ENCODE measurements at regions not wholly inside any gene's neighbourhood (a gene's known extent, or its start where the extent isn't known, plus 50 kb on each side); places are given as distances from the start of the nearest gene placed in this dataset.
"Not testable (repeated sequence)": the region's sequence is repeated elsewhere in the genome, so short reads cannot be mapped to it uniquely, and the experiment has no call there.

GRCh38 chr2:87075054-87075790, 53.6 kb upstream of the PLGLB1 start:
- in situ Hi-C loops (cut with MboI; ENCODE audit: low pct_unique_long_range_greater_than_20kb, low sequenced_read_pairs, unreplicated experiment): not testable (repeated sequence)

GRCh38 chr2:87075791-87076252, 54.2 kb upstream of the PLGLB1 start:
- in situ Hi-C loops (cut with MboI; ENCODE audit: low pct_unique_long_range_greater_than_20kb, low sequenced_read_pairs, unreplicated experiment): not testable (repeated sequence)
- DNase-seq (ENCODE audit: low spot score): peak; percentile 36

More at GRCh38 chr2:87075054-87075790, 53.6 kb upstream of the PLGLB1 start:
- DNase-seq (ENCODE audit: low spot score): peak; percentile 5

- in situ Hi-C loops (cut with MboI; ENCODE audit: low pct_unique_long_range_greater_than_20kb, low sequenced_read_pairs, unreplicated experiment): not testable (repeated sequence)
- peak; percentile 56 for DNase-seq (ENCODE audit: low spot score)
These were observed 54.8 kb upstream of the PLGLB1 start for GRCh38 chr2:87076253-87077123.

- in situ Hi-C loops (cut with MboI; ENCODE audit: low pct_unique_long_range_greater_than_20kb, low sequenced_read_pairs, unreplicated experiment): not testable (repeated sequence)
These were observed 55.4 kb upstream of the PLGLB1 start for GRCh38 chr2:87077124-87077446.

GRCh38 chr2:87081727-87082126, 60.1 kb upstream of the PLGLB1 start:
- in situ Hi-C loops (cut with MboI; ENCODE audit: low pct_unique_long_range_greater_than_20kb, low sequenced_read_pairs, unreplicated experiment); DNase-seq (ENCODE audit: low spot score): not testable (repeated sequence)

More at GRCh38 chr2:87077124-87077446, 55.4 kb upstream of the PLGLB1 start:
- DNase-seq (ENCODE audit: low spot score): not testable (repeated sequence)

GRCh38 chr2:87088079-87088478, 66.4 kb upstream of the PLGLB1 start:
- DNase-seq (ENCODE audit: low spot score); in situ Hi-C loops (cut with MboI; ENCODE audit: low pct_unique_long_range_greater_than_20kb, low sequenced_read_pairs, unreplicated experiment): not testable (repeated sequence)

- DNase-seq (ENCODE audit: low spot score); in situ Hi-C loops (cut with MboI; ENCODE audit: low pct_unique_long_range_greater_than_20kb, low sequenced_read_pairs, unreplicated experiment): not testable (repeated sequence)
These were observed 67.8 kb upstream of the PLGLB1 start for GRCh38 chr2:87089401-87089800.

GRCh38 chr2:87093252-87093651, 71.6 kb upstream of the PLGLB1 start:
- in situ Hi-C loops (cut with MboI; ENCODE audit: low pct_unique_long_range_greater_than_20kb, low sequenced_read_pairs, unreplicated experiment); DNase-seq (ENCODE audit: low spot score): not testable (repeated sequence)

GRCh38 chr2:87093937-87094529, 72.4 kb upstream of the PLGLB1 start:
- DNase-seq (ENCODE audit: low spot score); in situ Hi-C loops (cut with MboI; ENCODE audit: low pct_unique_long_range_greater_than_20kb, low sequenced_read_pairs, unreplicated experiment): not testable (repeated sequence)

- in situ Hi-C loops (cut with MboI; ENCODE audit: low pct_unique_long_range_greater_than_20kb, low sequenced_read_pairs, unreplicated experiment); DNase-seq (ENCODE audit: low spot score): not testable (repeated sequence)
These were observed 74.2 kb upstream of the PLGLB1 start for GRCh38 chr2:87095804-87096203.

GRCh38 chr2:87128761-87129553, 107.3 kb upstream of the PLGLB1 start:
- DNase-seq (ENCODE audit: low spot score); in situ Hi-C loops (cut with MboI; ENCODE audit: low pct_unique_long_range_greater_than_20kb, low sequenced_read_pairs, unreplicated experiment): not testable (repeated sequence)

GRCh38 chr2:87132577-87132976, 110.9 kb upstream of the PLGLB1 start:
- DNase-seq (ENCODE audit: low spot score); in situ Hi-C loops (cut with MboI; ENCODE audit: low pct_unique_long_range_greater_than_20kb, low sequenced_read_pairs, unreplicated experiment): not testable (repeated sequence)

GRCh38 chr2:87151835-87152493, 130.3 kb upstream of the PLGLB1 start:
- not testable (repeated sequence) for DNase-seq (ENCODE audit: low spot score)

GRCh38 chr2:87174454-87174853, 152.8 kb upstream of the PLGLB1 start:
- DNase-seq (ENCODE audit: low spot score); in situ Hi-C loops (cut with MboI; ENCODE audit: low pct_unique_long_range_greater_than_20kb, low sequenced_read_pairs, unreplicated experiment): not testable (repeated sequence)

More at GRCh38 chr2:87151835-87152493, 130.3 kb upstream of the PLGLB1 start:
- in situ Hi-C loops (cut with MboI; ENCODE audit: low pct_unique_long_range_greater_than_20kb, low sequenced_read_pairs, unreplicated experiment): not testable (repeated sequence)

GRCh38 chr2:87183373-87183772, 161.7 kb upstream of the PLGLB1 start:
- in situ Hi-C loops (cut with MboI; ENCODE audit: low pct_unique_long_range_greater_than_20kb, low sequenced_read_pairs, unreplicated experiment); DNase-seq (ENCODE audit: low spot score): not testable (repeated sequence)

- DNase-seq (ENCODE audit: low spot score); in situ Hi-C loops (cut with MboI; ENCODE audit: low pct_unique_long_range_greater_than_20kb, low sequenced_read_pairs, unreplicated experiment): not testable (repeated sequence)
These were observed 162.6 kb upstream of the PLGLB1 start for GRCh38 chr2:87184260-87184659.

- in situ Hi-C loops (cut with MboI; ENCODE audit: low pct_unique_long_range_greater_than_20kb, low sequenced_read_pairs, unreplicated experiment); DNase-seq (ENCODE audit: low spot score): not testable (repeated sequence)
These were observed 167.6 kb upstream of the PLGLB1 start for GRCh38 chr2:87189214-87189613.

Measured in GM13977 (cell line).